ENCODE measurements at regions not wholly inside any gene's neighbourhood (a gene's known extent, or its start where the extent isn't known, plus 50 kb on each side); places are given as distances from the start of the nearest gene placed in this dataset.

- Mint-ChIP-seq H3K36me3 (ENCODE audit: low read depth) (no peaks in the 10 kb centered on the region), H3K4me3 (no peak overlapping the region), H3K9me3 (no peaks in the 10 kb centered on the region), H3K4me1 (peaks cover 64% of the 10 kb centered on the region), H3K27ac (no peak overlapping the region), H3K27me3 (ENCODE audit: low read depth, poor library complexity) (peaks cover 22% of the 10 kb centered on the region)
- DNase-seq = no peak
- no peak for TF ChIP-seq CTCF (IDR thresholded peaks at IDR 0.05)
Observed at GRCh38 chr1:203567596-203567995, 59.0 kb upstream of the ATP2B4 start.

- H3K36me3 Mint-ChIP-seq (ENCODE audit: low read depth) = no peaks in the 10 kb centered on the region
- H3K9me3 Mint-ChIP-seq = no peaks in the 10 kb centered on the region
- H3K4me3 Mint-ChIP-seq = peak overlapping the region; percentile 36
- peaks cover 17% of the 10 kb centered on the region for H3K27me3 Mint-ChIP-seq (ENCODE audit: low read depth, poor library complexity)
- peaks cover 67% of the 10 kb centered on the region for H3K4me1 Mint-ChIP-seq
- no peak for TF ChIP-seq CTCF (IDR thresholded peaks at IDR 0.05)
- peak overlapping the region; percentile 85 for H3K27ac Mint-ChIP-seq
- DNase-seq = no peak
Observed at GRCh38 chr1:203569490-203570318, 56.9 kb upstream of the ATP2B4 start.

- Mint-ChIP-seq H3K4me1 (peaks cover 56% of the 10 kb centered on the region), H3K27ac (no peak overlapping the region), H3K27me3 (ENCODE audit: low read depth, poor library complexity) (peaks cover 17% of the 10 kb centered on the region), H3K36me3 (ENCODE audit: low read depth) (no peaks in the 10 kb centered on the region), H3K4me3 (no peak overlapping the region), H3K9me3 (no peaks in the 10 kb centered on the region)
- DNase-seq = no peak
- TF ChIP-seq CTCF (IDR thresholded peaks at IDR 0.05) = no peak
Observed at GRCh38 chr1:203570805-203571204, 55.8 kb upstream of the ATP2B4 start.

- Mint-ChIP-seq H3K9me3 (no peaks in the 10 kb centered on the region), H3K36me3 (ENCODE audit: low read depth) (no peaks in the 10 kb centered on the region), H3K4me1 (peaks cover 54% of the 10 kb centered on the region), H3K27ac (peak overlapping the region; percentile 90), H3K27me3 (ENCODE audit: low read depth, poor library complexity) (peaks cover 20% of the 10 kb centered on the region), H3K4me3 (no peak overlapping the region)
- DNase-seq = no peak
- no peak for TF ChIP-seq CTCF (IDR thresholded peaks at IDR 0.05)
Observed at GRCh38 chr1:203571661-203572060, 55.0 kb upstream of the ATP2B4 start.

- Mint-ChIP-seq H3K9me3 (no peaks in the 10 kb centered on the region), H3K36me3 (ENCODE audit: low read depth) (no peaks in the 10 kb centered on the region), H3K4me3 (peak overlapping the region; percentile 49), H3K27me3 (ENCODE audit: low read depth, poor library complexity) (peaks cover 20% of the 10 kb centered on the region), H3K27ac (peak overlapping the region; percentile 90), H3K4me1 (peaks cover 57% of the 10 kb centered on the region)
- peak; percentile 54 for DNase-seq
- no peak for TF ChIP-seq CTCF (IDR thresholded peaks at IDR 0.05)
Observed at GRCh38 chr1:203572134-203572625, 54.5 kb upstream of the ATP2B4 start.

GRCh38 chr1:203573730-203574129, 52.9 kb upstream of the ATP2B4 start:
- H3K9me3 Mint-ChIP-seq = no peaks in the 10 kb centered on the region
- no peak overlapping the region for H3K4me3 Mint-ChIP-seq
- H3K4me1 Mint-ChIP-seq = peaks cover 70% of the 10 kb centered on the region
- no peaks in the 10 kb centered on the region for H3K36me3 Mint-ChIP-seq (ENCODE audit: low read depth)
- peak overlapping the region; percentile 19 for H3K27ac Mint-ChIP-seq
- peaks cover 20% of the 10 kb centered on the region for H3K27me3 Mint-ChIP-seq (ENCODE audit: low read depth, poor library complexity)
- no peak for DNase-seq
- TF ChIP-seq CTCF (IDR thresholded peaks at IDR 0.05) = no peak

All from nephron progenitor cell (in vitro differentiated cells).